GM19023 (cell line): ENCODE measurements at regions not wholly inside any gene's neighbourhood (a gene's known extent, or its start where the extent isn't known, plus 50 kb on each side); places are given as distances from the start of the nearest gene placed in this dataset.

Experiments
- ATAC-seq: cut with Tn5 transposase; IDR thresholded peaks from one replicate; pipeline ENCODE4 v1.9.1; 2021; ENCODE audit warnings: mild to moderate bottlenecking, moderate library complexity; ENCODE audit not compliant: unreplicated experiment

GRCh38 chr1:220367833-220368232 is 95.6 kb upstream of the RAB3GAP2 start:
- no peak for ATAC-seq

GRCh38 chr1:220366269-220366668 is 94.0 kb upstream of the RAB3GAP2 start:
- no peak for ATAC-seq

- ATAC-seq: no peak
Observed at GRCh38 chr1:220363196-220363837, 91.1 kb upstream of the RAB3GAP2 start.

GRCh38 chr1:220356981-220357850 is 85.0 kb upstream of the RAB3GAP2 start:
- ATAC-seq: no peak

- ATAC-seq: no peak
Observed at GRCh38 chr1:220353229-220354012, 81.2 kb upstream of the RAB3GAP2 start.

GRCh38 chr1:220348211-220348610 is 76.0 kb upstream of the RAB3GAP2 start:
- no peak for ATAC-seq

- no peak for ATAC-seq
Observed at GRCh38 chr1:220347654-220348175, 75.5 kb upstream of the RAB3GAP2 start.

GRCh38 chr1:220344745-220345144 is 72.5 kb upstream of the RAB3GAP2 start:
- peak; percentile 89 for ATAC-seq

GRCh38 chr1:220342853-220343252 is 70.6 kb upstream of the RAB3GAP2 start:
- no peak for ATAC-seq

- ATAC-seq: no peak
Observed at GRCh38 chr1:220341126-220341525, 68.9 kb upstream of the RAB3GAP2 start.

- no peak for ATAC-seq
Observed at GRCh38 chr1:220339581-220339980, 67.3 kb upstream of the RAB3GAP2 start.

GRCh38 chr1:220338759-220339158 is 66.5 kb upstream of the RAB3GAP2 start:
- no peak for ATAC-seq

- no peak for ATAC-seq
Observed at GRCh38 chr1:220336391-220337031, 64.3 kb upstream of the RAB3GAP2 start.

GRCh38 chr1:220335668-220336067 is 63.4 kb upstream of the RAB3GAP2 start:
- ATAC-seq: no peak

- ATAC-seq: no peak
Observed at GRCh38 chr1:220331318-220331717, 59.1 kb upstream of the RAB3GAP2 start.

GRCh38 chr1:220330265-220330664 is 58.0 kb upstream of the RAB3GAP2 start:
- ATAC-seq: no peak

GRCh38 chr1:220327106-220327505 is 54.9 kb upstream of the RAB3GAP2 start:
- no peak for ATAC-seq

GRCh38 chr1:220326578-220326977 is 54.3 kb upstream of the RAB3GAP2 start:
- no peak for ATAC-seq

GRCh38 chr1:220325306-220325995 is 53.2 kb upstream of the RAB3GAP2 start:
- ATAC-seq: no peak

GRCh38 chr1:220323717-220324116 is 51.5 kb upstream of the RAB3GAP2 start:
- ATAC-seq: no peak
